Ectodermal cell (in vitro differentiated cells): ENCODE measurements at regions not wholly inside any gene's neighbourhood (a gene's known extent, or its start where the extent isn't known, plus 50 kb on each side); places are given as distances from the start of the nearest gene placed in this dataset.

ENCODE experiments used
- H3K27ac ChIP-seq: 2 replicates; pipeline ENCODE4 v1.7.0; 2013; ENCODE audit warnings: mild to moderate bottlenecking, low read depth, low read length; ENCODE audit not compliant: insufficient read depth, poor library complexity, severe bottlenecking
- H3K27me3 ChIP-seq: 2 replicates; pipeline ENCODE4 v1.7.0; 2013; ENCODE audit warnings: mild to moderate bottlenecking, low read length; ENCODE audit not compliant: insufficient read depth, control insufficient read depth, poor library complexity, severe bottlenecking
- H3K36me3 ChIP-seq: one replicate; pipeline ENCODE4 v1.7.0; 2013; ENCODE audit warnings: low read length; ENCODE audit not compliant: control insufficient read depth, insufficient read depth
- H3K4me1 ChIP-seq: one replicate; pipeline ENCODE4 v1.7.0; 2013; ENCODE audit warnings: low read length; ENCODE audit not compliant: control insufficient read depth, insufficient read depth
- H3K4me3 ChIP-seq: 2 replicates; pipeline ENCODE4 v1.7.0; 2013; ENCODE audit warnings: low read depth, low read length, control low read depth; ENCODE audit not compliant: insufficient read depth
- H3K9me3 ChIP-seq: 2 replicates; pipeline ENCODE4 v1.7.0; 2013; ENCODE audit warnings: mild to moderate bottlenecking, low read length, moderate library complexity; ENCODE audit not compliant: control insufficient read depth
- WGBS, 2 experiments: methylation state at CpG; one replicate each; pipeline ENCODE4 v1.1.7; 2013; ENCODE audit warnings: missing lambda C conversion rate in 2 of 2; 5-methylcytosine and 5-hydroxymethylcytosine counted together

DNA sequence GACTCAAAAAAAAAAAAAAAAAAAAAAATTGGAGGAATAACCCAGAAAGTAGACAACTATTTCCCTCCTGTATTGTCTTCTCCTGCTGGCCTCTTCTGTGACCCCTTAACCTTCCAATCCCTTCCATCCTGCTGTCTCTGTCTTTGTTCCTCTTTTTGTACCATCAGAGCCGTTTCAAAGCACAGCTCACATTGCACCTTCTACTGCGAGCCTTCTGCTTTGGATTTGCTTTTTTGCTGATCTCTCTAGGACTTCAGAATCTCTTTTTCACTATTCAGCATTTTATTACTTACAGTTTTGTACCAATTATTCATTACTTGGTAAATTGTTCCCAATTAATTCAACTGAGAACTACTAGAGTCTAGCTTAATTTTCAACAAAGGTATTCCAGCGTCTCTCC is 284.0 kb upstream of the TBL1XR1 start:
- Histone ChIP-seq H3K4me1 (peaks cover 9% of the 10 kb centered on the region), H3K9me3 (no peaks in the 10 kb centered on the region), H3K4me3 (no peak overlapping the region), H3K36me3 (no peaks in the 10 kb centered on the region), H3K27me3 (no peaks in the 10 kb centered on the region), H3K27ac (no peak overlapping the region)
- 47 to 53% methylated on average over 3 of the region's 3 CpGs for WGBS, 2 experiments

DNA sequence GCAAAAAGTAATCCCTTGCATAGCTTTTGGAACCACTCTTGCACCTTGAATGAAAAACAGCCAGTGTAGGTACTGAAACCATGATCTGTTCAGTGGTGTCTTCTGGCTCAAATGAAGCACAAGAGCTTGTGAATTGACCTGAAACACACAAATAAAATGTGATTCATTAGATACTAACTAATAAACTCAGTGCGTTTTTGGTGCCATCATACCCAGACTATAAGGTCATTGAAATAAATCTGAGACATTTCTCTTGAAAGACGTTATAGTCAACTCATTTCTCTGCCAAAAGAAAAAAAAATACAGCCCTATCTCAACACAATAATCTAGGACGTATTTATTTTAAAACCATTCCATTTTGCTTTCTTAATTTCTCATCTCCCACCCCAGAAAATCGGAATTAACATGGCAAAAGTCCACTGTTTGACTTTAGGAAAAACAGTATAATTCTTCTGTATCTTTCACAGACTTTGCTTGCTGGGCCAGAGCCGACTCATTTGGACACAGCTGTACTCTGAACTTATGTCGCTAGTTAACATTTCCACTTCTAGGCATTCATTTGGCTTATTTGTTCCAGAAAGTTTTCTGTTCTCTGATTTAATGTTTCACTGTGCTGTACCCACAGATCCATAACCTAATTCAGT is 284.9 kb upstream of the TBL1XR1 start:
- Histone ChIP-seq H3K27me3 (no peaks in the 10 kb centered on the region), H3K4me3 (no peak overlapping the region), H3K36me3 (no peaks in the 10 kb centered on the region), H3K27ac (no peak overlapping the region), H3K4me1 (peaks cover 9% of the 10 kb centered on the region), H3K9me3 (no peaks in the 10 kb centered on the region)
- WGBS, 2 experiments = 94 to 95% methylated on average over 6 of the region's 6 CpGs

DNA sequence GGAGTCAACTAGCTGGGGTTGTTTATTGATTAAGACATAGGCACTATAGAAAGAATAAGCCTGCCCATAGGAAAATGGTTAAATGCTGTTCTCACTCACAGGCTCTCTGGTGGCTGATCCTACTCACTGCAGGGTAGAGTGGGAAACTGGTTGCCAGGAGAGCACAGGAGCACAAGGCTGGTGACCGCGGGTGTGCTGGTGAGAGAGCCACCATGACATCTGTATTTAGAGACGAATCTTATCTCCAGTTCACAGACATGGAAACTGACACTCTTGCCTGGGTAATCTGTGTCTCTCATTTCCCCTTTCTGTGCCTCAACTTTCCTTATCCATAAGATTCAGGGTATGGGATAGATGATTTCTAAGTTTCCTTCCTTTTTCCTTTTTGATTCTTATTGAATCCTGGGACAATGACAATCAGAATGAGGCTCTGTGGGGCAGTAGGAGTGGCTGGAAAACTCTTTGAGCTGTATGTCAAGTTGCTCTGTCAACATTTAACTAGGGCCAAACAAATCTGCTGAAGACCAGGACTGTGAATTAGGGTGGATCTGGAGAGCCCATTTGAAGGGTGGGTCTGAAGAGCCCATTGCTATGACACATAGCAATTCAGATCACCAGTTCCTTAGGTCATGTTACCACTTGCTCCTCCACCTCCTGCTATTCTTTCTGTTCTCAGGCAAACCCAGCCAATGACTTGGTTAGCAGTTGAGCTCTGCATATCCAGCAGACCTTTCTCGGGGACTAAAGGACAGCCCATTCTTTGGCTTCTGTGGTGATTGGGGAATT is 286.1 kb upstream of the TBL1XR1 start:
- no peak overlapping the region for H3K27ac ChIP-seq
- peaks cover 9% of the 10 kb centered on the region for H3K4me1 ChIP-seq
- 48 to 63% methylated on average over 4 of the region's 4 CpGs for WGBS, 2 experiments
- no peak overlapping the region for H3K4me3 ChIP-seq
- H3K36me3 ChIP-seq = no peaks in the 10 kb centered on the region
- H3K27me3 ChIP-seq = no peaks in the 10 kb centered on the region
- H3K9me3 ChIP-seq = no peaks in the 10 kb centered on the region

GRCh38 chr3:177484206-177484605 is 286.9 kb upstream of the TBL1XR1 start:
- Histone ChIP-seq H3K27ac (no peak overlapping the region), H3K4me1 (peaks cover 9% of the 10 kb centered on the region), H3K27me3 (no peaks in the 10 kb centered on the region), H3K4me3 (no peak overlapping the region), H3K9me3 (no peaks in the 10 kb centered on the region), H3K36me3 (no peaks in the 10 kb centered on the region)
- WGBS, 2 experiments = 88 to 100% methylated on average over 1 to 3 of the region's 3 CpGs

DNA sequence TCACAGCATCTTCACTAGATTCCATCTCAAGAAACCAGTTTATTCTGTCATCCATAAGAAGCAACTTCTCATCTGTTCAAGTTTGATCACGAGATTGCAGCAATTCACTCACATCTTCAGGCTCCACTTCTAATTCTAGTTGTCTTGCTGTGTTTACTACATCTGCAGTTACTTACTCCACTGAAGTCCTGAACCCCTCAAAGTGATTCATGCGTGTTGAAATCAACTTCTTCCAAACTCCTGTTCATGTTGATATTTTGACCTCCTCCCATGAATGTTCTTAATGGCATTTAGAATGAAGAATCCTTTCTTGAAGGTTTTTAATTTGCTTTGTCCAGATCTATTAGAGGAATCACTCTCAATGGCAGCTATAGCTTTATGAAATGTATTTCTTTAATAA is 287.6 kb upstream of the TBL1XR1 start:
- Histone ChIP-seq H3K4me3 (no peak overlapping the region), H3K4me1 (peaks cover 9% of the 10 kb centered on the region), H3K27ac (no peak overlapping the region), H3K9me3 (no peaks in the 10 kb centered on the region), H3K27me3 (no peaks in the 10 kb centered on the region), H3K36me3 (no peaks in the 10 kb centered on the region)
- whole genome bisulfite sequencing, 2 experiments = 89 to 96% methylated on average over 2 of the region's 2 CpGs

- WGBS, 2 experiments = 95 to 96% methylated on average over 3 of the region's 3 CpGs
- Histone ChIP-seq H3K4me3 (no peak overlapping the region), H3K9me3 (no peaks in the 10 kb centered on the region), H3K36me3 (no peaks in the 10 kb centered on the region), H3K4me1 (peaks cover 16% of the 10 kb centered on the region), H3K27me3 (no peaks in the 10 kb centered on the region), H3K27ac (no peak overlapping the region)
These were observed 290.4 kb upstream of the TBL1XR1 start for GRCh38 chr3:177487635-177488186.

GRCh38 chr3:177488740-177489139 is 291.5 kb upstream of the TBL1XR1 start:
- H3K27ac ChIP-seq = no peak overlapping the region
- no peaks in the 10 kb centered on the region for H3K9me3 ChIP-seq
- H3K36me3 ChIP-seq = no peaks in the 10 kb centered on the region
- 66 to 70% methylated on average over 2 of the region's 2 CpGs for WGBS, 2 experiments
- no peaks in the 10 kb centered on the region for H3K27me3 ChIP-seq
- no peak overlapping the region for H3K4me3 ChIP-seq
- H3K4me1 ChIP-seq = peaks cover 9% of the 10 kb centered on the region

DNA sequence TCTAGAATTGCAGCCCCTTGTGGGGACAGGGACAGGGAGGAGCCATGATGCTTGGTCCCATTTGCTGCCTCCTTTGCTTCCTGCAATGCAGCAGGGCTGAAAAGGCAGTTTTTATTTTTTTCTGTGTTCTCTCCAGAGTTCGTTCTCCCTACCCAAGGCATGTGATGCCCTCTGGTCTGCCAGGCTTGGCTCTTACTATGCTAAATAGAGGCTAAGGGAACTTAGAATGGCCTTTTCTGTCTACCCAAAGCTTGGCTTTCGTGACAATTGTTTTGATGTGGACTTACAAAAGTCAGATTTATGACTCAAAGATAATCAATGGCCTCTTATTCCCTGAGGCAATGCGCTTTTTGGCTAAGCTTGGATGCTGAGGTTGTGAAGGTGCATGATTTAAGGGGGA is 293.3 kb upstream of the TBL1XR1 start:
- Histone ChIP-seq H3K27ac (no peak overlapping the region), H3K27me3 (no peaks in the 10 kb centered on the region), H3K9me3 (no peaks in the 10 kb centered on the region), H3K4me1 (peaks cover 7% of the 10 kb centered on the region), H3K36me3 (no peaks in the 10 kb centered on the region), H3K4me3 (no peak overlapping the region)
- 91 to 96% methylated on average over 3 of the region's 3 CpGs for WGBS, 2 experiments

DNA sequence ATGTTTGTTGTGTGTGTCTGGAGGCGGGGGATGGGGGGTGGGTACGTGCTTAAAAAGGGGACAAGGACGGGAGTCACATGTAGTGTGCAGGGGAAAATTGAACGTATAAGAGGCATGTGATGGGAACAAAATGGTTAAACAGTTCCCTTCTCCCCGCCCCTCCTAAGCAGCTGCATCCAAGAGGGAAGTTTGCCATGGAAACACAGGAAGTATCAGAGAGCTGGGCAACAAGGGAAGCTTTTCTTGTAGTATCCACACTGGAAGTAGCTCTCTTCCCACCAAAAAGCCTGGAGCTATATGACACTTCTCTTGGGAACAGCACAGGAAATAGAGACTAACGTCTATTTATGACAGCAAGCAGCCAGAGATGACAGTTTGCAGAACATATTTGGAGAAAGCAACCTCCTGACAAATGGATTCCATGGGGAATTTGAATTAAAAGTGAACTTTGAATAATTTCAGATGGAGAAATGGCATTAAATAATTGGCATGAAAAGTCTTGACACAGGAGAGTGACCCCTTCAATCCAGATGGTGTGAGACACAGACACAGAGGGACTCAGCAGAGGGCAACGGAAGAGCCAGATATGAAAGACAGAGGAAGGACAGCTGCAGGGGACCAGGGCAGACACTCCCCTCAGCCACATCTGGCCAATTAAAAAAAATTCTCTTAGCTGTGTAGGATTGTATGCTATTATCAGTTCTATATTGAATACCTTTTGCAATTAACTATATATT is 294.2 kb upstream of the TBL1XR1 start:
- no peaks in the 10 kb centered on the region for H3K27me3 ChIP-seq
- no peaks in the 10 kb centered on the region for H3K9me3 ChIP-seq
- 73 to 77% methylated on average over 7 of the region's 7 CpGs for WGBS, 2 experiments
- H3K27ac ChIP-seq = peak overlapping the region; percentile 48
- H3K36me3 ChIP-seq = no peaks in the 10 kb centered on the region
- H3K4me1 ChIP-seq = peaks cover 7% of the 10 kb centered on the region
- H3K4me3 ChIP-seq = no peak overlapping the region

DNA sequence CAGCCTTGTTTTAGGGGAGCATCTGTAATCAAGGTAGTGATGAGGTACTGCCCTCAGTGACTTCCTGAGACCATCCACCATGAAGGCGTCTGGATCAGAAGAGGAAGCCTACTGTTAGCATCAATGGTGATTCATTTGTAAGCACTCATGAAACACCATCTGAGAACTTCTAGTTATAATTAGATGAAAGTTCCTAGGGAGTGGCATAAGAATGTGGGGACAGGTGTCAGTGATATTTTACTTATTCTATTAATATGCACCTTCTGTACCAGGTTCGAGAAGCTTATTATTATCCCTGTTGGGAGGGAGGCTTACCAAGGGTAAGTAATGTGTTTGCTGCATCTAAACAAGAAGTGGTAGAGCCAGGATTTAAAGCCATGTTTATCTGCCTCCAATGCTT is 295.8 kb upstream of the TBL1XR1 start:
- no peaks in the 10 kb centered on the region for H3K36me3 ChIP-seq
- no peak overlapping the region for H3K4me3 ChIP-seq
- H3K4me1 ChIP-seq = peaks cover 7% of the 10 kb centered on the region
- H3K27me3 ChIP-seq = no peaks in the 10 kb centered on the region
- H3K9me3 ChIP-seq = no peaks in the 10 kb centered on the region
- WGBS, 2 experiments = 90 to 91% methylated on average over 2 of the region's 2 CpGs
- no peak overlapping the region for H3K27ac ChIP-seq
